ENCODE measurements at regions not wholly inside any gene's neighbourhood (a gene's known extent, or its start where the extent isn't known, plus 50 kb on each side); places are given as distances from the start of the nearest gene placed in this dataset.

DNA sequence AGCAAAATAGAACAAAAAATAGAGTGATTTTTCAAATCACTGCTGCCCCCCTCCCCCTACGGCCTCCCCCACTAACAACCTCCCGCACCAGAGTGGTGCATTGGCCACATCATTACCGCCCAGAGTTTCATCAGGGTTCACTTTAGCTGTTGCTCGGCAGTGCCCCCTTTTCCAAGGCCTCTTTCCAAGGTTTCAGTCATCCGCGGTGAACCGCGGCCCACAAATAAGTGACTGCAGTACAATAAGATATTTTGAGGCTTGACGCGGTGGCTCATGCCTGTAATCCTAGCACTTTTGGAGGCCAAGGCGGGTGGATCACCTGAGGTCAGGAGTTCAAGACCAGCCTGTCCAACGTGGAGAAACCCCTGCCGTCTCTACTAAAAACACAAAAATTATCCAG is 180.0 kb downstream of the MAF start:
- Histone ChIP-seq H2AK9ac (replicated peaks; ENCODE audit: low read depth, low read length, poor library complexity) (no peak overlapping the region), H4K5ac (ENCODE audit: low read depth, low read length) (no peak overlapping the region), H3K27me3 (ENCODE audit: control insufficient read depth, insufficient read depth, low read length) (no peaks in the 10 kb centered on the region), H2BK120ac (ENCODE audit: low read depth, low read length) (no peak overlapping the region), H2AFZ (replicated peaks; ENCODE audit: low read length, poor library complexity) (no peak overlapping the region), H3K27ac (ENCODE audit: insufficient read depth, low read length) (no peak overlapping the region), H4K8ac (ENCODE audit: low read depth in 2 of 2, low read length in 2 of 2) (no peak overlapping the region), H4K91ac (ENCODE audit: insufficient read depth, low read depth, low read length) (no peak overlapping the region), H3K4me1 (ENCODE audit: control insufficient read depth, insufficient read depth, low read length) (no peaks in the 10 kb centered on the region), H2BK5ac (ENCODE audit: low read depth, low read length, poor library complexity, severe bottlenecking) (no peak overlapping the region), H3K9me3 (ENCODE audit: control insufficient read depth, insufficient read depth, low read length) (peaks cover 18% of the 10 kb centered on the region), H3K4ac (ENCODE audit: low read depth, low read length) (no peak overlapping the region), H3K9ac (ENCODE audit: low read depth, low read length) (no peak overlapping the region), H3K23ac (ENCODE audit: low read depth, low read length) (no peak overlapping the region), H3K14ac (replicated peaks; ENCODE audit: low read depth, low read length) (no peak overlapping the region), H2BK15ac (ENCODE audit: low read depth, low read length) (no peak overlapping the region), H3K4me3 (ENCODE audit: insufficient read depth, low read depth, low read length) (no peak overlapping the region), H4K20me1 (ENCODE audit: insufficient read depth, low read length) (no peaks in the 10 kb centered on the region), H2AK5ac (ENCODE audit: low read depth, low read length) (no peak overlapping the region), H3K9me1 (ENCODE audit: insufficient read depth, low read length) (no peaks in the 10 kb centered on the region), H3K4me2 (ENCODE audit: low read depth, low read length) (no peak overlapping the region), H3K56ac (ENCODE audit: extremely low read depth, insufficient read depth, low read length) (no peak overlapping the region), H3K36me3 (ENCODE audit: control insufficient read depth, insufficient read depth, low read length) (no peaks in the 10 kb centered on the region), H3K18ac (ENCODE audit: low read depth, low read length) (no peak overlapping the region), H2BK20ac (ENCODE audit: low read depth, low read length) (no peak overlapping the region), H3K79me1 (ENCODE audit: low read depth in 1 of 2, low read length in 2 of 2) (no peaks in the 10 kb centered on the region)
- intact Hi-C loops (cut with micrococcal nuclease) (no loop called here), dilution Hi-C loops (cut with HindIII; ENCODE audit: low sequenced_read_pairs, unreplicated experiment) (no loop called here), in situ Hi-C loops (cut with MboI; ENCODE audit: low sequenced_read_pairs) (no loop called here)
- BruUV-seq (replicated peaks), result no TSS peak
- POLR2A ChIA-PET (ENCODE audit: unreplicated experiment), result no interaction called here
- TF ChIP-seq BHLHE40 (IDR thresholded peaks at IDR 0.05; ENCODE audit: low read depth, low read length) (no peak), MXI1 (IDR thresholded peaks at IDR 0.05; ENCODE audit: borderline replicate concordance, low read depth, low read length) (no peak), SMC3 (IDR thresholded peaks at IDR 0.05; ENCODE audit: low read depth, low read length) (no peak), MAZ (IDR thresholded peaks at IDR 0.05; ENCODE audit: borderline replicate concordance, low read depth, low read length) (no peak), RFX5 (IDR thresholded peaks at IDR 0.05; ENCODE audit: low read depth, low read length) (no peak)
- TF ChIP-seq, protein P1, sequence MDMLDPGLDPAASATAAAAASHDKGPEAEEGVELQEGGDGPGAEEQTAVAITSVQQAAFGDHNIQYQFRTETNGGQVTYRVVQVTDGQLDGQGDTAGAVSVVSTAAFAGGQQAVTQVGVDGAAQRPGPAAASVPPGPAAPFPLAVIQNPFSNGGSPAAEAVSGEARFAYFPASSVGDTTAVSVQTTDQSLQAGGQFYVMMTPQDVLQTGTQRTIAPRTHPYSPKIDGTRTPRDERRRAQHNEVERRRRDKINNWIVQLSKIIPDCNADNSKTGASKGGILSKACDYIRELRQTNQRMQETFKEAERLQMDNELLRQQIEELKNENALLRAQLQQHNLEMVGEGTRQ (IDR thresholded peaks at IDR 0.05; ENCODE audit: low read depth, low read length), result no peak
- ATAC-seq (ENCODE audit: low read depth) (no peak), DNase-seq (no peak)
- no CpG with 5 or more reads among the region's 13 CpGs for WGBS, 2 experiments (ENCODE audit: extremely low coverage in 2 of 2, insufficient read length in 1 of 2)
- CTCF ChIA-PET, result no interaction called here
